A673 (cell line): ENCODE measurements at regions not wholly inside any gene's neighbourhood (a gene's known extent, or its start where the extent isn't known, plus 50 kb on each side); places are given as distances from the start of the nearest gene placed in this dataset.

Experiments used
- EZH2 ChIP-seq: fragments of 200-600 bp; sonication (generic); IDR thresholded peaks from 2 replicates; pipeline ENCODE4 v1.6.1; 2017; ENCODE audit warnings: borderline replicate concordance, low read depth, mild to moderate bottlenecking, mixed read lengths, antibody characterized with exemption, low read length; ENCODE audit not compliant: poor library complexity, severe bottlenecking
- TF ChIP-seq, protein P1 (sequence below): fragments of 300-800, 200-600 bp; sonication (generic); conservative IDR thresholded peaks from 2 replicates; pipeline ENCODE4 v1.5.1; 2017; ENCODE audit warnings: low read depth, mild to moderate bottlenecking, antibody characterized with exemption, low read length, moderate library complexity, mixed read lengths

DNA sequence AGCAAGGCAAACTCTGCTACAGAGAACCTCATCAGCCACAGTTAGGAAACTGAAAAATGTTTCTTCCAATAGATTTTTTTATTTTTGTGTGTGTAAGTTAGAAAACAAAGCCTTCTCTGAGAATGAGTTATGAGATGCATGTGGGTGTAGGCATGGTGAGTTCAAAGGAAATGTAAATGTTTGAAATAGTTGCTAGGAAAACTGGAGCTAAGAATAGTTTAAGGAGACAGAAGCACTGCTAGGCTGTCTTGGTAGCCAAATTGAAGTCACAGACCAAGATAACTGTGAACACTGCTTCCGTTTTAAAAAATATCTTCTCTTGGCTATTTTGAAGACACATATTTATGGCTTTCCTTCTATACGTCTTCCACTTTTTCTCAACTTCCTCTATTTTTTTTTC is 1501.2 kb upstream of the CADM2 start:
- TF ChIP-seq, protein P1, sequence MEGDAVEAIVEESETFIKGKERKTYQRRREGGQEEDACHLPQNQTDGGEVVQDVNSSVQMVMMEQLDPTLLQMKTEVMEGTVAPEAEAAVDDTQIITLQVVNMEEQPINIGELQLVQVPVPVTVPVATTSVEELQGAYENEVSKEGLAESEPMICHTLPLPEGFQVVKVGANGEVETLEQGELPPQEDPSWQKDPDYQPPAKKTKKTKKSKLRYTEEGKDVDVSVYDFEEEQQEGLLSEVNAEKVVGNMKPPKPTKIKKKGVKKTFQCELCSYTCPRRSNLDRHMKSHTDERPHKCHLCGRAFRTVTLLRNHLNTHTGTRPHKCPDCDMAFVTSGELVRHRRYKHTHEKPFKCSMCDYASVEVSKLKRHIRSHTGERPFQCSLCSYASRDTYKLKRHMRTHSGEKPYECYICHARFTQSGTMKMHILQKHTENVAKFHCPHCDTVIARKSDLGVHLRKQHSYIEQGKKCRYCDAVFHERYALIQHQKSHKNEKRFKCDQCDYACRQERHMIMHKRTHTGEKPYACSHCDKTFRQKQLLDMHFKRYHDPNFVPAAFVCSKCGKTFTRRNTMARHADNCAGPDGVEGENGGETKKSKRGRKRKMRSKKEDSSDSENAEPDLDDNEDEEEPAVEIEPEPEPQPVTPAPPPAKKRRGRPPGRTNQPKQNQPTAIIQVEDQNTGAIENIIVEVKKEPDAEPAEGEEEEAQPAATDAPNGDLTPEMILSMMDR = no peak
- no peak for TF ChIP-seq EZH2
